Bone marrow (tissue), 2 donors: ENCODE measurements at regions not wholly inside any gene's neighbourhood (a gene's known extent, or its start where the extent isn't known, plus 50 kb on each side); places are given as distances from the start of the nearest gene placed in this dataset.
"Not testable (repeated sequence)": the region's sequence is repeated elsewhere in the genome, so short reads cannot be mapped to it uniquely, and the experiment has no call there.

Experiments
- DNase-seq, 2 donors: peaks; one replicate each; lab custom pipeline; 2025; lab: John Stamatoyannopoulos, UW

- DNase-seq = no peak
These were observed 437.3 kb downstream of the NSUN3 start for GRCh38 chr3:94500146-94500545.

DNA sequence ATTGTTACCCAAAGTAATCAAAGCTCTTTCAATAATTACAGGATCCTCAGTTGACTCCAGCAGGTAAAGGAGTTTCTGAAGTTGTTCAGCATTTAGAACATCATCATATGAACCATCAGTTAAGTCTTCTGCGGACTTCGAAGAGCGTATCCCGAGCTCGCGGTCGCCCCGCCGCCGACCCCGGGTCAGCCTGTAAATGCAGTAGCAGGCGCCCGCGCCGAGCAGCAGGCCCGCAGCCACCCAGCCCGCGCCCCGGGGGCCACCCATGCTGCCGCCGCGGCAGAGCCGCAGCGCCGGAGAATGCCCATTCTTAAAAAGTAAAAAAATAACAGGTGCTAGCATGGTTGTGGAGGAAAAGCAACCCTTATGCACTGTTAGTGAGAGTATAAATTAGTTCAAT is 444.5 kb downstream of the NSUN3 start:
- not testable (repeated sequence) for DNase-seq

DNA sequence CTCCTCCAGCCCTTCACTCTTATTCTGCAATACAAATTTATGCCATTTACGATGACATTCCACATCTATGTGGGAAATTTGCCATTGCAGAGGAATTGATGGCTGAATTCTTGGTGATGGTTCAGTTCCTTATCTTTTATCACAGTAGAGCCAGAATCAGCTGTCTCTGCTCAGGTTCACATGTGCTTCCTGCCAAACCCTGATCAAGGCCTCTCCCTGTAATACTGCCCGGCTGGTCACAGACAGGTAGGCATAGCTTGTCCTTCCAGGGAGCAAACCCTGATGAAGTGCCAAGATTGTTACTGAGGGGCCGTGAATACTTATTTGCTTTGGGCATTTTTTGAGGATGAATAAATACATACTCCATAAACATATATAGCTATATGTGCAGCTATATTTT is 450.0 kb downstream of the NSUN3 start:
- DNase-seq = no peak

DNA sequence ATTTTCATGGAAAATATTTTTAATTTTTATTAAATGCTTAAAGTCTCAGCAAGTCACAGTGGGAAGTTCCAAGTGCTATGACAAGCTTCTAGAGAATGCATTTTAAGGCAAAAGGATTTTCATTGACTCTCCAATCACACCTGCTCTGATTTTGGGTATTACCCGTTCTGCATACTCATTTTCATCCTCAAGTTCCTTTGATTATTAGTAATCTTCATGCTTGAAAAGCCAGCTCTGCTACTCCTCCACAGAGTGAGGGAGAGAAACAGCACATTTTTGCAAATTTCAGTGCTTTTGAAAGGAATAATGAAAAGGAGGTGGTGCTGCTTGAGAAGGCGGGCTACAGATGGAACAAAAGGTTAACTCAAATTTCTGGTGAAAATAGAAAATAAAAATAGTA is 450.7 kb downstream of the NSUN3 start:
- no peak for DNase-seq

DNA sequence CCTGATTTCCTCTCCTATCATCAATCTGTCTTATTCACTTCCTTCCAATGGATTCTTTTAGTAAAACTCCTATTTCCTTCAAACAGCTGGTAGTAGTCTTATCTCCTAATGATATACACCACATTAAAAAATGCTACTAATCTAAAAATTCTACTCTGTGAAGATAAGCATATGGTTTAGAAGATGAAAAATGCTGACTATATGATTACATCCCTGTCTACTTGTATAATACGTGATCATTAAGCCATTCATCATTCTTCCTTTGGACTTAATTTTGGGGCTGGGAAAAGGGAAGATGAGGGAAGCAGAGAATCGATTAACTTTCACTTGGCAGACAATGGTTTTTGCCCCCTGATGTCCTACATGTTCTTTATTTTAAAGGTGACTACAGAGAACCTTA is 453.1 kb downstream of the NSUN3 start:
- DNase-seq = no peak

DNA sequence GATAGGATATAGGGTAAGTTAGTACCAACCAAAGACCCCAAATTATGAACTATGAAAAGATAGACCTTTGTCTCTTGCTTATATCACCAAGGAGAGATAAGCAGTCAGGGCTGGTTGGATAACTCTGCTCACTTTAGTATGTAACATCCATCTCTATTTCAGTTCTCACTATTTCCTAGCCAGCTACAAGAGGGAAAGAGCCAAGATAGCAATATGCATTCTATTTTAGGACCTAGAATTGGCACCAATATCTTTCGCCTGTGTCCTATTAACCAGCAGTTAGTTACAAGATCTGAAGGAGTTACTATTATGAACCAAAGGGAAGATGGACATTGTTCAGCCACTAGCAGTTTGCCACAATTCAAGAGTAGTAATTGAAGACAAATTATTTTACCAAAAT is 457.5 kb downstream of the NSUN3 start:
- no peak for DNase-seq

DNA sequence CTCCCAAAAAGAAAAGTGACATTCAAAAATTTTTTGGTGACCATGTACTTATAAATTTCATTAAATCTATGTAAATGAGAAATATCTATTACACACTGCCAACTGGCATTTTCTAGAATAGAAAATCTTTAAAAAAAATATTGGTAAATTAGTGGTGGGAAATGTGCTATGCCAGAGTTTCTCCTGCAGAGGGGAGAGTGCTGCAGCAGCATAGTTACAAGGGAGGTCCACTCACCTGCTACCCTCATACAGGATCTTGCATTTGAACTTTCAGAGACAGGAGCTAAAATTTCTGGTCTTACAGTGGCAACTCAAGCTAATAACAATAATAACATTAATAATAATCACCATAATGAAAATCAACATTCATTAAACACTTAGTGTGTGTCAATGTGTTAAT is 459.6 kb downstream of the NSUN3 start:
- no peak for DNase-seq

GRCh38 chr3:94524102-94524919 is 461.4 kb downstream of the NSUN3 start:
- no peak for DNase-seq

DNA sequence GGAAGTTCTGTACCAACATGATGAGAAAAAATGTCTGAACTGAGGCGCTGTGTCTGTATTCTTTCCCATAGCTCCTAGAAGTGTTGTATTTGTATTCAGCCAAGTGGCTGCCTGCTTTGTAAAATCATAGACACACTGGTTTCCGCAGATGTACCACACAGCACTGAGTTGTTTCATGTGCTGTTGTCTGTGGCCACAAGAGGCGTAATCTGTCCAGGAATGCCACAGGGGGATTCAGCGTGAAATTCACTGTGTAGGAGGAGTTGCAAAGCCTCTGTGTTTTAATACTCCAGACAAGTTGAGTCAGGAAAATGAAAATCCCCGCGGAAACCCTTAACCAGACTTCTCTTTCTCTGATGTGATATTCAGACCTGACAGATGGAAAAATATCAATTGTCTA is 462.2 kb downstream of the NSUN3 start:
- no peak for DNase-seq

DNA sequence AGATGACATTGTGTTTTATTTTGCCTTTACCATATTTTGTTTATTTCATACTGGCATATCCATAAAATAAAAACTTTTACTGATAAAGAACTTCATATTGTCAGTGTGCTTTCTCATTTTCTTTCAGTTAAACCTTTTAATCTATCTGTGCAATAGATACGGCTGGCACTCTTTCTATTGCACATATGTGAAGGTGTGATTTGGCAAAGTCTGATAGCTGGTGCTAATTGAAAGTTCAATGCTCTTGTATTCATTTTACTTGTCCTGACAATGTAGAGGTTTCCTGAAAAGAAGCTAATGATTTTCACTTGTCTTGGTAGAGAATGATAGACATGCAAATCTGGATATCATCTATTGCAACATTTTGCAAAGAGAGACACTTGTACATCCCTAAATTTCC is 467.0 kb downstream of the NSUN3 start:
- DNase-seq = no peak

- DNase-seq = no peak
These were observed 470.1 kb downstream of the NSUN3 start for GRCh38 chr3:94532951-94533350.

- no peak for DNase-seq
These were observed 477.1 kb downstream of the NSUN3 start for GRCh38 chr3:94539937-94540336.

- DNase-seq = no peak
These were observed 480.3 kb downstream of the NSUN3 start for GRCh38 chr3:94543161-94543560.

- DNase-seq = no peak
These were observed 481.4 kb downstream of the NSUN3 start for GRCh38 chr3:94544131-94544789.

GRCh38 chr3:94548581-94549316 is 485.9 kb downstream of the NSUN3 start:
- no peak for DNase-seq

- DNase-seq = no peak
These were observed 498.2 kb downstream of the NSUN3 start for GRCh38 chr3:94561094-94561493.

DNA sequence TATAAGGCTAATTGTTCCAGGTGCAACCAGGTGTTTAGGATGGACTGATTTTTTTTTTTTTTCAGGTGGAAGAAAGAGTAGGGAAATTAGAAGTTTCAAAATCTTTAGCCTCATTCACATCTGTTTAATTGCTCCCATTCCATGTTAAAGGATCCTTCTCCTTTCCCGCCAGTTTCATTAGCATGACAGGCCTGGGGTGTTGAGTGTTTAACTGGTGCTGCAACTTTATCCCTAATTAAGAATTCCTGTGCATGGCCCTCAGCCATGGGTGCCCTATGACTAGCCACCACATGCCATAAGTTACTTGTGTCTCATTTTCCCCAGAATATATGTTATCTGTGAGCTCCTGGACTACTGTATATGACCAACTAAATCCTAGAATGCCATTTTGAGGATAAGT is 501.4 kb downstream of the NSUN3 start:
- no peak for DNase-seq

DNA sequence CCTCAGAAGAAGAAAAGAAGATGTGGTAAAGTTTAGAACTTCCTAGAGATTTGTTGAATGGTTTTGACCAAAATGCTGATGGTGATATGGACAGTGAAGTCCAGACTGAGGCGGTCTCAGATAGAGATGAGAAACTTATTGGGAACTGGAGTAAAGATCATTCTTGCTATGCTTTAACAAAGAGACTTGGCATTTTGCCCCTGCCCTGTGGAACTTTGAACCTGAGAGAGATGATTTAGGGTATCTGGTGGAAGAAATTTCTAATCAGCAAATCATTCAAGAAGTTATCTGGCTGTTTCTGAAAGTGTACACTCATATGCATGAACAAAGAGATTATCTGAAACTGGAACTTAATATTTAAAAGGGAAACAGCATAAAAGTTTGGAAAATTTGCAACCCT is 505.2 kb downstream of the NSUN3 start:
- DNase-seq = no peak

DNA sequence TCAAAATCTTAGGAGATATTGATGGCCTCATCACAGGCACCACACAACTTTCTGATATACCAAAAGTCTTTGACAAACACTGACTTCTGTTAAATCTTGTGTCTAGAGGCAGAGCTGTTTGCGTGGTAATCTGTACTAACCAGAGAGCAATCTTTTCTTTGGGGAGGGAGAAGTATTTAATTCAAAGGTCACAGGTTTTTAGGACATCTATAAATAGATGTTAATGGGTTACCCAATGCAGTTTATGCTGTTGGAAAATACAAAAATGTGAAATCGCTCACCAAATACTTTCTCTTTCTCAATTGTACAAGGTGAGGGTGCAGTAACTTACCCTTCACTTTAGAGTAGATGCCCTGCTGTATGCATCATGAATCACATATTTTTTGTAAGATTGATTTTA is 510.5 kb downstream of the NSUN3 start:
- no peak for DNase-seq

DNA sequence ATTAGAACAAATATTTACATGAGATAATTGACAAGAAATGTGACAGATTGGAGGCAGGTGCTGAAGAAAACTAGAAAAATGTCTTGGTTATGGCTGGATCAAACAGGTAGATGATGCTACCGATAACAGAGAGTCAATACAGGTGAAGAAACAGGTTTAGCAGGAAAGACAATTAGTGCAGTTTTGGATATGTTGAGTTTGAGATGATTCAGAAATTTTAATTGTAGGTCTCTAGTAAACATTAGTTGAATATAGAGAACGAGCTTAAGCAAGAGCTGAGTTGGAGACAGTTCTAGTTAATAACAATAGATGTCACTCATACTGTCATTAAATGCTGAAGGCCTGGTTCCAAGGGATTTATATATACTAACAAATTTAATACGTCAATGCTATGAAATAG is 524.4 kb downstream of the NSUN3 start:
- DNase-seq = no peak

- no peak for DNase-seq
These were observed 530.8 kb downstream of the NSUN3 start for GRCh38 chr3:94593526-94594150.

GRCh38 chr3:94596141-94596540 is 533.3 kb downstream of the NSUN3 start:
- no peak for DNase-seq
